Spleen (tissue), 7 donors: ENCODE measurements at regions not wholly inside any gene's neighbourhood (a gene's known extent, or its start where the extent isn't known, plus 50 kb on each side); places are given as distances from the start of the nearest gene placed in this dataset.

Experiments used
- CTCF ChIP-seq, 11 experiments: fragments of 200-600 bp in 7 of 11; fragments of 450-650 bp in 4 of 11; sonication (generic) in 4 of 11; IDR thresholded peaks in 8 of 11; conservative IDR thresholded peaks in 3 of 11; 1 replicate in 7 of 11; 2 replicates in 4 of 11; pipeline versions ENCODE4 v1.4.0 to v1.8.0; 2016 to 2021; ENCODE audit warnings: antibody characterized with exemption in 11 of 11, inconsistent platforms in 4 of 11, mild to moderate bottlenecking in 1 of 11
- POLR2A ChIP-seq, 3 donors: fragments of 450-650 bp; IDR thresholded peaks; one replicate each; pipeline ENCODE4 v1.5.1; 2017; ENCODE audit warnings: antibody characterized with exemption in 3 of 3, mild to moderate bottlenecking in 1 of 3
- donor health status: DM: no; HTN: no; CAD: no; lungs with moderate emphysema.
- donor health status: DM: no; HTN: no; CAD: no.
- donor health status: DM: no; HTN: no; CAD: no.

- TF ChIP-seq CTCF (IDR thresholded peaks at IDR 0.05 in 8 of 11, conservative IDR thresholded peaks at IDR 0.05 in 3 of 11): no peak
- no peak for TF ChIP-seq POLR2A (IDR thresholded peaks at IDR 0.05)
These were observed 87.0 kb downstream of the FOXB1 start for GRCh38 chr15:60091157-60091556.
